GM23338 (cell line): ENCODE measurements at regions not wholly inside any gene's neighbourhood (a gene's known extent, or its start where the extent isn't known, plus 50 kb on each side); places are given as distances from the start of the nearest gene placed in this dataset.
"Not testable (repeated sequence)": the region's sequence is repeated elsewhere in the genome, so short reads cannot be mapped to it uniquely, and the experiment has no call there.

ENCODE experiments used
- CREB1 ChIP-seq: fragments of 250-450 bp; sonication (Bioruptor Pico); IDR thresholded peaks from 2 replicates; pipeline ENCODE4 v1.5.0; 2020; ENCODE audit warnings: low read depth, mild to moderate bottlenecking, moderate library complexity
- EZH2 ChIP-seq: fragments of 200-600 bp; sonication (generic); IDR thresholded peaks from one replicate; pipeline ENCODE4 v1.8.0; 2017; ENCODE audit warnings: antibody characterized with exemption, mild to moderate bottlenecking, low read depth; ENCODE audit not compliant: unreplicated experiment
- EZH2phosphoT487 ChIP-seq: fragments of 200-600 bp; sonication (generic); IDR thresholded peaks from one replicate; pipeline ENCODE4 v1.8.1; 2018; ENCODE audit warnings: antibody characterized with exemption; ENCODE audit not compliant: unreplicated experiment
- POLR2AphosphoS5 ChIP-seq: IDR thresholded peaks from 2 replicates; pipeline ENCODE4 v1.6.1; 2016; ENCODE audit warnings: antibody characterized with exemption, low read depth
- STAT1 ChIP-seq: IDR thresholded peaks from one replicate; pipeline ENCODE4 v1.6.1; 2016; ENCODE audit warnings: antibody characterized with exemption; ENCODE audit not compliant: unreplicated experiment
- TF ChIP-seq, protein P1 (sequence below), 2 experiments: fragments of 200-600 bp in 1 of 2; sonication (generic) in 1 of 2; conservative IDR thresholded peaks; 2 replicates each; pipeline versions ENCODE4 v1.5.1 to v1.6.1; 2016 to 2017; ENCODE audit warnings: antibody characterized with exemption in 2 of 2, low read depth in 2 of 2, mild to moderate bottlenecking in 2 of 2, moderate library complexity in 1 of 2
- TF ChIP-seq, protein P2 (sequence below): IDR thresholded peaks from 2 replicates; pipeline ENCODE4 v1.6.1; 2016; ENCODE audit warnings: antibody characterized with exemption
- TF ChIP-seq, protein P3 (sequence below): IDR thresholded peaks from one replicate; pipeline ENCODE4 v1.6.1; 2018; ENCODE audit warnings: antibody characterized with exemption; ENCODE audit not compliant: unreplicated experiment

DNA sequence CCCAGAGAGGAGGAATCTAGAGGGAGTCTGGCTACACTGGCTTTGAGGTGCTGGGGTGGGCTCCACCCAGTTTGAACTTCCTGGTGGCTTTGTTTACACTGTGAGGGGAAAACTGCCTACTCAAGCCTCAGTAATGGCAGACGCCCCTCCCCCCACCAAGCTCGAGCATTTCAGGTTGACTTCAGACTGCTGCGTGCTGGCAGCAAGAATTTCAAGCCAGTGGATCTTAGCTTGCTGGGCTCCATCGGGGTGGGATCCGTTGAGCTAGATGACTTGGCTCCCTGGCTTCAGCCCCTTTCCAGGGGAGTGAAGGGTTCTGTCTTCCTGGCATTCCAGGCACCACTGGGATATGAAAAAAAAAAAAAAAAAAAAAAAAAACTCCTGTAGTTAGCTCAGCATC, 281.0 kb downstream of the FGF10 start:
- TF ChIP-seq, protein P1, sequence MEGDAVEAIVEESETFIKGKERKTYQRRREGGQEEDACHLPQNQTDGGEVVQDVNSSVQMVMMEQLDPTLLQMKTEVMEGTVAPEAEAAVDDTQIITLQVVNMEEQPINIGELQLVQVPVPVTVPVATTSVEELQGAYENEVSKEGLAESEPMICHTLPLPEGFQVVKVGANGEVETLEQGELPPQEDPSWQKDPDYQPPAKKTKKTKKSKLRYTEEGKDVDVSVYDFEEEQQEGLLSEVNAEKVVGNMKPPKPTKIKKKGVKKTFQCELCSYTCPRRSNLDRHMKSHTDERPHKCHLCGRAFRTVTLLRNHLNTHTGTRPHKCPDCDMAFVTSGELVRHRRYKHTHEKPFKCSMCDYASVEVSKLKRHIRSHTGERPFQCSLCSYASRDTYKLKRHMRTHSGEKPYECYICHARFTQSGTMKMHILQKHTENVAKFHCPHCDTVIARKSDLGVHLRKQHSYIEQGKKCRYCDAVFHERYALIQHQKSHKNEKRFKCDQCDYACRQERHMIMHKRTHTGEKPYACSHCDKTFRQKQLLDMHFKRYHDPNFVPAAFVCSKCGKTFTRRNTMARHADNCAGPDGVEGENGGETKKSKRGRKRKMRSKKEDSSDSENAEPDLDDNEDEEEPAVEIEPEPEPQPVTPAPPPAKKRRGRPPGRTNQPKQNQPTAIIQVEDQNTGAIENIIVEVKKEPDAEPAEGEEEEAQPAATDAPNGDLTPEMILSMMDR (conservative IDR thresholded peaks at IDR 0.05; ENCODE audit: low read depth in 2 of 2) = not testable (repeated sequence)
- not testable (repeated sequence) for TF ChIP-seq CREB1 (CRISPR knock-in tag); EZH2; EZH2phosphoT487; STAT1; POLR2AphosphoS5
- TF ChIP-seq, protein P2, sequence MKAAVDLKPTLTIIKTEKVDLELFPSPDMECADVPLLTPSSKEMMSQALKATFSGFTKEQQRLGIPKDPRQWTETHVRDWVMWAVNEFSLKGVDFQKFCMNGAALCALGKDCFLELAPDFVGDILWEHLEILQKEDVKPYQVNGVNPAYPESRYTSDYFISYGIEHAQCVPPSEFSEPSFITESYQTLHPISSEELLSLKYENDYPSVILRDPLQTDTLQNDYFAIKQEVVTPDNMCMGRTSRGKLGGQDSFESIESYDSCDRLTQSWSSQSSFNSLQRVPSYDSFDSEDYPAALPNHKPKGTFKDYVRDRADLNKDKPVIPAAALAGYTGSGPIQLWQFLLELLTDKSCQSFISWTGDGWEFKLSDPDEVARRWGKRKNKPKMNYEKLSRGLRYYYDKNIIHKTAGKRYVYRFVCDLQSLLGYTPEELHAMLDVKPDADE = not testable (repeated sequence)
- TF ChIP-seq, protein P3, sequence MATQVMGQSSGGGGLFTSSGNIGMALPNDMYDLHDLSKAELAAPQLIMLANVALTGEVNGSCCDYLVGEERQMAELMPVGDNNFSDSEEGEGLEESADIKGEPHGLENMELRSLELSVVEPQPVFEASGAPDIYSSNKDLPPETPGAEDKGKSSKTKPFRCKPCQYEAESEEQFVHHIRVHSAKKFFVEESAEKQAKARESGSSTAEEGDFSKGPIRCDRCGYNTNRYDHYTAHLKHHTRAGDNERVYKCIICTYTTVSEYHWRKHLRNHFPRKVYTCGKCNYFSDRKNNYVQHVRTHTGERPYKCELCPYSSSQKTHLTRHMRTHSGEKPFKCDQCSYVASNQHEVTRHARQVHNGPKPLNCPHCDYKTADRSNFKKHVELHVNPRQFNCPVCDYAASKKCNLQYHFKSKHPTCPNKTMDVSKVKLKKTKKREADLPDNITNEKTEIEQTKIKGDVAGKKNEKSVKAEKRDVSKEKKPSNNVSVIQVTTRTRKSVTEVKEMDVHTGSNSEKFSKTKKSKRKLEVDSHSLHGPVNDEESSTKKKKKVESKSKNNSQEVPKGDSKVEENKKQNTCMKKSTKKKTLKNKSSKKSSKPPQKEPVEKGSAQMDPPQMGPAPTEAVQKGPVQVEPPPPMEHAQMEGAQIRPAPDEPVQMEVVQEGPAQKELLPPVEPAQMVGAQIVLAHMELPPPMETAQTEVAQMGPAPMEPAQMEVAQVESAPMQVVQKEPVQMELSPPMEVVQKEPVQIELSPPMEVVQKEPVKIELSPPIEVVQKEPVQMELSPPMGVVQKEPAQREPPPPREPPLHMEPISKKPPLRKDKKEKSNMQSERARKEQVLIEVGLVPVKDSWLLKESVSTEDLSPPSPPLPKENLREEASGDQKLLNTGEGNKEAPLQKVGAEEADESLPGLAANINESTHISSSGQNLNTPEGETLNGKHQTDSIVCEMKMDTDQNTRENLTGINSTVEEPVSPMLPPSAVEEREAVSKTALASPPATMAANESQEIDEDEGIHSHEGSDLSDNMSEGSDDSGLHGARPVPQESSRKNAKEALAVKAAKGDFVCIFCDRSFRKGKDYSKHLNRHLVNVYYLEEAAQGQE = not testable (repeated sequence)
